ENCODE measurements at regions not wholly inside any gene's neighbourhood (a gene's known extent, or its start where the extent isn't known, plus 50 kb on each side); places are given as distances from the start of the nearest gene placed in this dataset.
"Not testable (repeated sequence)": the region's sequence is repeated elsewhere in the genome, so short reads cannot be mapped to it uniquely, and the experiment has no call there.

DNA sequence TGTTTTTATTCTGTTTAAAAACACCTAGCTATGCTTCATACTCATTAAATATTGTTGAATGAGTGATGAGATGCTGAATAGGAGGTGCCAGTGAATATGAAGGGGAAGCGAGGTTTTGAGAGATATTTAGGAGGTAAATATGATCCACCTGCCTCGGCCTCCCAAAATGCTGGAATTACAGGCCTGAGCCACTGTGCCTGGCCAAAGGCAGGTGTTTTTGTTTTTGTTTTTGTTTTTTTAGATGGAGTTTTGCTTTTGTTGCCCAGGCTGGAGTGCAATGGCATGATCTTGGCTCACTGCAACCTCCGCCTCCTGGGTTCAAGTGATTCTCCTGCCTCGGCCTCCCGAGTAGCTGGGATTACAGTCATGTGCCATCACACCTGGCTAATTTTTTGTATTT is 75.3 kb upstream of the VKORC1L1 start:
- not testable (repeated sequence) for TF ChIP-seq POLR2A (IDR thresholded peaks at IDR 0.05)
- TF ChIP-seq, protein P1, sequence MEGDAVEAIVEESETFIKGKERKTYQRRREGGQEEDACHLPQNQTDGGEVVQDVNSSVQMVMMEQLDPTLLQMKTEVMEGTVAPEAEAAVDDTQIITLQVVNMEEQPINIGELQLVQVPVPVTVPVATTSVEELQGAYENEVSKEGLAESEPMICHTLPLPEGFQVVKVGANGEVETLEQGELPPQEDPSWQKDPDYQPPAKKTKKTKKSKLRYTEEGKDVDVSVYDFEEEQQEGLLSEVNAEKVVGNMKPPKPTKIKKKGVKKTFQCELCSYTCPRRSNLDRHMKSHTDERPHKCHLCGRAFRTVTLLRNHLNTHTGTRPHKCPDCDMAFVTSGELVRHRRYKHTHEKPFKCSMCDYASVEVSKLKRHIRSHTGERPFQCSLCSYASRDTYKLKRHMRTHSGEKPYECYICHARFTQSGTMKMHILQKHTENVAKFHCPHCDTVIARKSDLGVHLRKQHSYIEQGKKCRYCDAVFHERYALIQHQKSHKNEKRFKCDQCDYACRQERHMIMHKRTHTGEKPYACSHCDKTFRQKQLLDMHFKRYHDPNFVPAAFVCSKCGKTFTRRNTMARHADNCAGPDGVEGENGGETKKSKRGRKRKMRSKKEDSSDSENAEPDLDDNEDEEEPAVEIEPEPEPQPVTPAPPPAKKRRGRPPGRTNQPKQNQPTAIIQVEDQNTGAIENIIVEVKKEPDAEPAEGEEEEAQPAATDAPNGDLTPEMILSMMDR (IDR thresholded peaks at IDR 0.05), result not testable (repeated sequence)

Measured in lower leg skin (tissue), 3 donors.